HG03280 (cell line): ENCODE measurements at regions not wholly inside any gene's neighbourhood (a gene's known extent, or its start where the extent isn't known, plus 50 kb on each side); places are given as distances from the start of the nearest gene placed in this dataset.

Experiments
- ATAC-seq: cut with Tn5 transposase; IDR thresholded peaks from one replicate; pipeline ENCODE4 v1.9.1; 2021; ENCODE audit warnings: mild to moderate bottlenecking, moderate library complexity; ENCODE audit not compliant: unreplicated experiment

- no peak for ATAC-seq
Measured at GRCh38 chr3:18501679-18502343, 76.7 kb upstream of the SATB1 start.

DNA sequence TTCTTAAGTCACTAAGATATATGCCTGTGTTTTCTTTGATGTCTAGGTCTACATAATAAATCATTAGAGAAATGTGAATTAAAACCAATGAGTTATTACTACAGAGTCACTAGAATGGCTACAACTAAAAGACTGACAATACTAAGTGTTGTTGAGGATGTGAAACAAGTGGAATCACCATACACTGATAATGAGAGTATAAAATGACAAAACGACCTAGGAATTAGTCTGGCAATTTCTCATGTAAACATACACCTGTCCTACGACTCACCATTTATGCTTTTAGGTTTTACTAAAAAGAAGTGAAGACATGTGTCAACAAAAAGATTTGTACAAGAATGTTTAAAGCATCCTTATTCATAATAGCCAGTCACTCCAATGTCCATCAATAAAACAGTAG lies 75.2 kb upstream of the SATB1 start:
- no peak for ATAC-seq

GRCh38 chr3:18499301-18499700 lies 74.2 kb upstream of the SATB1 start:
- ATAC-seq = no peak

DNA sequence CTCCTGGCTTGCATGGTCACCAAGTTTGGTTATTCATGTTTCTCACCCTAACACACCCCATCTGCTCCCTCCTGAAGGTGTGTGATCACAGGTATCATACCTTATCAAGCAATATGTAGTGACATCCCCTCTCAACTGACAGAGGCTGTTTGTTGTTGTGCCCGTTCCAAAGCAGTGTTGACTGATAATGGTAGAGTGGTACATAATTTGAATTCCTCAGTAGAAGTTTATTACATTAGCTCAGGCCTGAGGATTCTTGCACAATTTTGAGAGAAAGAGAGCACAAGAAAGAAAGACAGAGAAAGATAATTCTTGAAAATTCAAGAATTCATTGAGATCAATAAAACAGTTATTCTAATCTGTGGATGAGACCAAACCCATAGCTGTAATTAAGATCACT lies 69.1 kb upstream of the SATB1 start:
- ATAC-seq = no peak

DNA sequence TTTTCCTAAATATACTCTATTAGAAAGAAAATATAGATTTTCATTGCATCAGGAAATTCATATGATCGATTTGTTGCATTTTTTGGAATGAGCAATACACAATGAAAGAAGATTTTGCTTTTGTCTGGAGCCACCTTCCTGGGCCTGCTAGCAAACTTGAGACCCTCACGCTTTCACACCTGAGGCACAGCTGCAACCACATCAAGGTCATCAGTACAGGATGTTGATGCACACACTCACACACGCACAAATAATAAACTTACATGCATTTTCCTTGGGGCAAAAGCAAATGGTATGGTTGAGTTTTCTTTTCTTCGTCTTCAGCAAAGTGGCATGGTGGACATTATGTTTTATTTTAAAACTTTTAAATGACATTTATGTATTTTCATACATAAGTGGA lies 64.8 kb upstream of the SATB1 start:
- no peak for ATAC-seq

- ATAC-seq = no peak
Measured at GRCh38 chr3:18483226-18483625, 58.1 kb upstream of the SATB1 start.

- ATAC-seq = no peak
Measured at GRCh38 chr3:18481946-18482548, 56.9 kb upstream of the SATB1 start.

DNA sequence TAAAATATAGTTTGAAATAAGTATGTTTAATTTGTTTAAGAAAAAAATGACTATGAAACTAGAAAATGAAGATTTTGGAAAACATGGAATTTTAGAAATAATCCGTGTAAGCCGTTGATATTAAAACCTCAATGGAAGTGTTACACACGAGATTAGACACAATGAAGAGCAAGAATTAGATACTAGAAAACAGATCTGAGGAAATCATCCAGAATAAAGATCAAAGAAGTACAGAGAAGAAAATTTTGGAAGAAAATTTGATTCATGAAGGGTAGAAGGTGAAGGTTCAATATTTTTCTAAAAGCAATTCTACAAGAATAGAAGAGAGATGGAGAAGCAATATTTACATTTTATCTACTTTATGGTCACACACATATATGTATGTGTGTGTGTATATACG lies 52.5 kb upstream of the SATB1 start:
- ATAC-seq = no peak
